ENCODE measurements at regions not wholly inside any gene's neighbourhood (a gene's known extent, or its start where the extent isn't known, plus 50 kb on each side); places are given as distances from the start of the nearest gene placed in this dataset.
"Not testable (repeated sequence)": the region's sequence is repeated elsewhere in the genome, so short reads cannot be mapped to it uniquely, and the experiment has no call there.

DNA sequence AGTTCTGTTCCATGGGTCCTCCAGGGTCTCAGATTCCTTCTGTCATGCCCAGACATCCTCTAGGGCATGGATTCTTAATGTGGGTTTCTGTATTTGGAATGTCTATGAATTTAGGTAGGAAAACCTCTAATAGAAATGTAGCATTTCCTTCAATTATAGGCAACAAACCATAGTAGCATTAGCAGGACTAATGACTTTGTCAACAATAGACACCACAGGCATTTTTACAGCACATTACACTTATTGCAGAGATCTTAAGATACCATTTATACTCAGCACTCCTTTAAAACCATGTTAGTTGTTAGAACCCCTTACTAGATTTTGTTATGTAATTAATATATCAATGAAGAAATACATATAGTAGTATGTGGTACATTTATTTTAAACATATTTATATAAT lies 77.8 kb upstream of the TBC1D5 start:
- Histone ChIP-seq H3K9ac (ENCODE audit: control insufficient read depth, extremely low read depth, insufficient read depth, low read length) (no peak overlapping the region), H3K9me1 (ENCODE audit: control insufficient read depth, extremely low read depth, insufficient read depth, low read length) (no peaks in the 10 kb centered on the region), H4K20me1 (ENCODE audit: control insufficient read depth, extremely low read depth, insufficient read depth, low read length) (no peaks in the 10 kb centered on the region), H3K79me2 (ENCODE audit: control insufficient read depth, insufficient read depth, low read length) (no peaks in the 10 kb centered on the region), H3K9me3 (ENCODE audit: control insufficient read depth, low read depth, low read length) (no peaks in the 10 kb centered on the region), H3K4me3 (ENCODE audit: control insufficient read depth in 2 of 3, extremely low read depth in 1 of 3, insufficient read depth in 2 of 3, low read depth in 1 of 3, low read length in 3 of 3) (no peak overlapping the region), H3K27ac (ENCODE audit: control insufficient read depth, insufficient read depth, low read length) (no peak overlapping the region), H2AFZ (ENCODE audit: control insufficient read depth, low read length) (no peak overlapping the region), H3K36me3 (ENCODE audit: control insufficient read depth in 2 of 2, extremely low read depth in 1 of 2, insufficient read depth in 2 of 2, low read length in 2 of 2) (no peaks in the 10 kb centered on the region), H3K4me1 (ENCODE audit: control insufficient read depth, extremely low read depth, insufficient read depth, low read length) (no peaks in the 10 kb centered on the region), H3K4me2 (ENCODE audit: control insufficient read depth, extremely low read depth, insufficient read depth, low read depth, low read length) (no peak overlapping the region), H3K27me3 (ENCODE audit: control insufficient read depth, extremely low read depth, insufficient read depth, low read length) (no peaks in the 10 kb centered on the region)
- DNase-seq (ENCODE audit: low read depth, low spot score) (no peak), FAIRE-seq (no peak)
- dilution Hi-C loops (cut with MboI; ENCODE audit: extremely low pct_ligation_motif_present, low sequenced_read_pairs): no loop called here
- TF ChIP-seq EZH2 (IDR thresholded peaks at IDR 0.05; ENCODE audit: low read length): no peak
- TF ChIP-seq, protein P1, sequence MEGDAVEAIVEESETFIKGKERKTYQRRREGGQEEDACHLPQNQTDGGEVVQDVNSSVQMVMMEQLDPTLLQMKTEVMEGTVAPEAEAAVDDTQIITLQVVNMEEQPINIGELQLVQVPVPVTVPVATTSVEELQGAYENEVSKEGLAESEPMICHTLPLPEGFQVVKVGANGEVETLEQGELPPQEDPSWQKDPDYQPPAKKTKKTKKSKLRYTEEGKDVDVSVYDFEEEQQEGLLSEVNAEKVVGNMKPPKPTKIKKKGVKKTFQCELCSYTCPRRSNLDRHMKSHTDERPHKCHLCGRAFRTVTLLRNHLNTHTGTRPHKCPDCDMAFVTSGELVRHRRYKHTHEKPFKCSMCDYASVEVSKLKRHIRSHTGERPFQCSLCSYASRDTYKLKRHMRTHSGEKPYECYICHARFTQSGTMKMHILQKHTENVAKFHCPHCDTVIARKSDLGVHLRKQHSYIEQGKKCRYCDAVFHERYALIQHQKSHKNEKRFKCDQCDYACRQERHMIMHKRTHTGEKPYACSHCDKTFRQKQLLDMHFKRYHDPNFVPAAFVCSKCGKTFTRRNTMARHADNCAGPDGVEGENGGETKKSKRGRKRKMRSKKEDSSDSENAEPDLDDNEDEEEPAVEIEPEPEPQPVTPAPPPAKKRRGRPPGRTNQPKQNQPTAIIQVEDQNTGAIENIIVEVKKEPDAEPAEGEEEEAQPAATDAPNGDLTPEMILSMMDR (optimal IDR thresholded peaks at IDR 0.05 in 1 of 3, IDR thresholded peaks at IDR 0.05 in 1 of 3, conservative IDR thresholded peaks at IDR 0.05 in 1 of 3; ENCODE audit: extremely low read depth in 1 of 3, insufficient read depth in 2 of 3, low read length in 3 of 3): no peak

DNA sequence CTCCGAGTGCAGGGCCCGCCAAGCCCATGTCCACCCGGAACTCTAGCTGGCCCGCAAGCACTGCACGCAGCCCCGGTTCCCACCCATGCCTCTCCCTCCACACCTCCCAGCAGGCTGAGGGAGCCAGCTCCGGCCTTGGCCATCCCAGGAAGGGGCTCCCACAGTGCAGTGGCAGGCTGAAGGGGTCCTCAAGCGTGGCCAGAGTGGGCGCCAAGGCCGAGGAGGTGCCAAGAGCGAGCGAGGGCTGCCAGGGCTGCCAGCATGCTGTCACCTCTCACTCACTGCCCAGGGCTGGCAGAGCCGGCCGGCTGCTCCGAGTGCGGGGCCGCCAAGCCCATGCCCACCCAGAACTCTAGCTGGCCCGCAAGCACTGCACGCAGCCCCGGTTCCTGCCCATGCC lies 75.5 kb upstream of the TBC1D5 start:
- H3K4me1 ChIP-seq (ENCODE audit: control insufficient read depth, extremely low read depth, insufficient read depth, low read length); H4K20me1 ChIP-seq (ENCODE audit: control insufficient read depth, extremely low read depth, insufficient read depth, low read length); H3K9ac ChIP-seq (ENCODE audit: control insufficient read depth, extremely low read depth, insufficient read depth, low read length); H3K9me3 ChIP-seq (ENCODE audit: control insufficient read depth, low read depth, low read length); DNase-seq (ENCODE audit: low read depth, low spot score); H3K27ac ChIP-seq (ENCODE audit: control insufficient read depth, insufficient read depth, low read length); H3K27me3 ChIP-seq (ENCODE audit: control insufficient read depth, extremely low read depth, insufficient read depth, low read length); H3K9me1 ChIP-seq (ENCODE audit: control insufficient read depth, extremely low read depth, insufficient read depth, low read length); H3K36me3 ChIP-seq (ENCODE audit: control insufficient read depth in 2 of 2, extremely low read depth in 1 of 2, insufficient read depth in 2 of 2, low read length in 2 of 2); H3K4me2 ChIP-seq (ENCODE audit: control insufficient read depth, extremely low read depth, insufficient read depth, low read depth, low read length); H3K4me3 ChIP-seq (ENCODE audit: control insufficient read depth in 2 of 3, extremely low read depth in 1 of 3, insufficient read depth in 2 of 3, low read depth in 1 of 3, low read length in 3 of 3); H3K79me2 ChIP-seq (ENCODE audit: control insufficient read depth, insufficient read depth, low read length); dilution Hi-C loops (cut with MboI; ENCODE audit: extremely low pct_ligation_motif_present, low sequenced_read_pairs); FAIRE-seq; H2AFZ ChIP-seq (ENCODE audit: control insufficient read depth, low read length): not testable (repeated sequence)

GRCh38 chr3:17817545-17817944 lies 75.1 kb upstream of the TBC1D5 start:
- Histone ChIP-seq H3K4me2 (ENCODE audit: control insufficient read depth, extremely low read depth, insufficient read depth, low read depth, low read length) (no peak overlapping the region), H3K4me1 (ENCODE audit: control insufficient read depth, extremely low read depth, insufficient read depth, low read length) (no peaks in the 10 kb centered on the region), H3K27me3 (ENCODE audit: control insufficient read depth, extremely low read depth, insufficient read depth, low read length) (no peaks in the 10 kb centered on the region), H3K79me2 (ENCODE audit: control insufficient read depth, insufficient read depth, low read length) (no peaks in the 10 kb centered on the region), H3K9me3 (ENCODE audit: control insufficient read depth, low read depth, low read length) (no peaks in the 10 kb centered on the region), H3K36me3 (ENCODE audit: control insufficient read depth in 2 of 2, extremely low read depth in 1 of 2, insufficient read depth in 2 of 2, low read length in 2 of 2) (no peaks in the 10 kb centered on the region), H3K9me1 (ENCODE audit: control insufficient read depth, extremely low read depth, insufficient read depth, low read length) (no peaks in the 10 kb centered on the region), H4K20me1 (ENCODE audit: control insufficient read depth, extremely low read depth, insufficient read depth, low read length) (no peaks in the 10 kb centered on the region), H3K9ac (ENCODE audit: control insufficient read depth, extremely low read depth, insufficient read depth, low read length) (no peak overlapping the region), H3K27ac (ENCODE audit: control insufficient read depth, insufficient read depth, low read length) (no peak overlapping the region), H2AFZ (ENCODE audit: control insufficient read depth, low read length) (no peak overlapping the region), H3K4me3 (ENCODE audit: control insufficient read depth in 2 of 3, extremely low read depth in 1 of 3, insufficient read depth in 2 of 3, low read depth in 1 of 3, low read length in 3 of 3) (no peak overlapping the region)
- FAIRE-seq (no peak), DNase-seq (ENCODE audit: low read depth, low spot score) (no peak)
- dilution Hi-C loops (cut with MboI; ENCODE audit: extremely low pct_ligation_motif_present, low sequenced_read_pairs): no loop called here
- TF ChIP-seq, protein P1 (optimal IDR thresholded peaks at IDR 0.05 in 1 of 3, IDR thresholded peaks at IDR 0.05 in 1 of 3, conservative IDR thresholded peaks at IDR 0.05 in 1 of 3; ENCODE audit: extremely low read depth in 1 of 3, insufficient read depth in 2 of 3, low read length in 3 of 3): no peak
- TF ChIP-seq EZH2 (IDR thresholded peaks at IDR 0.05; ENCODE audit: low read length): no peak

DNA sequence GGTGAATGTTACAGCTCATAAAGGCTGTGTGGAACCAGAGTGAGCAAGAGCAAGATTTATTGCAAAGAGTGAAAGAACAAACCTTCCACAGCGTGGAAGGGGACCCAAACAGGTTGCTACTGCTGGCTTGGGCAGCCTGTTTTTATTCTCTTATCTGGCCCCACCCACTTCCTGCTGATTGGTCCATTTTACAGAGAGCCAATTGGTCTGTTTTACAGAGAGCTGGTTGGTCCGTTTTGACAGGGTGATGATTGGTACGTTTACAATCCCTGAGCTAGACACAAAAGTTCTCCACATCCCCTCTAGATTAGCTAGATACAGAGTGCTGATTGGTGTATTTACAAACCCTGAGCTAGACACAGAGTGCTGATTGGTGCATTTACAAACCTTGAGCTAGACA lies 74.4 kb upstream of the TBC1D5 start:
- H3K27ac ChIP-seq (ENCODE audit: control insufficient read depth, insufficient read depth, low read length); H3K36me3 ChIP-seq (ENCODE audit: control insufficient read depth in 2 of 2, extremely low read depth in 1 of 2, insufficient read depth in 2 of 2, low read length in 2 of 2); H2AFZ ChIP-seq (ENCODE audit: control insufficient read depth, low read length); H4K20me1 ChIP-seq (ENCODE audit: control insufficient read depth, extremely low read depth, insufficient read depth, low read length); H3K27me3 ChIP-seq (ENCODE audit: control insufficient read depth, extremely low read depth, insufficient read depth, low read length); dilution Hi-C loops (cut with MboI; ENCODE audit: extremely low pct_ligation_motif_present, low sequenced_read_pairs); H3K79me2 ChIP-seq (ENCODE audit: control insufficient read depth, insufficient read depth, low read length); FAIRE-seq; H3K4me1 ChIP-seq (ENCODE audit: control insufficient read depth, extremely low read depth, insufficient read depth, low read length); H3K9me1 ChIP-seq (ENCODE audit: control insufficient read depth, extremely low read depth, insufficient read depth, low read length); H3K4me2 ChIP-seq (ENCODE audit: control insufficient read depth, extremely low read depth, insufficient read depth, low read depth, low read length); H3K9me3 ChIP-seq (ENCODE audit: control insufficient read depth, low read depth, low read length); H3K9ac ChIP-seq (ENCODE audit: control insufficient read depth, extremely low read depth, insufficient read depth, low read length); DNase-seq (ENCODE audit: low read depth, low spot score); H3K4me3 ChIP-seq (ENCODE audit: control insufficient read depth in 2 of 3, extremely low read depth in 1 of 3, insufficient read depth in 2 of 3, low read depth in 1 of 3, low read length in 3 of 3): not testable (repeated sequence)
